Thoracic aorta (tissue), 2 donors: ENCODE measurements at regions not wholly inside any gene's neighbourhood (a gene's known extent, or its start where the extent isn't known, plus 50 kb on each side); places are given as distances from the start of the nearest gene placed in this dataset.

Source experiments
- ATAC-seq: fragments of 150-250 bp; one replicate; pipeline ENCODE4 v1.8.0; 2017; ENCODE audit warnings: low read depth; ENCODE audit not compliant: insufficient number of reproducible peaks, low FRiP score
- DNase-seq: peaks from one replicate; pipeline ENCODE4 v3.0.0-alpha.2; 2020; ENCODE audit warnings: low spot score
- H3K27ac ChIP-seq, 2 donors: fragments of 200-600 bp; sonication (generic); 1 replicate in 1 of 2; 2 replicates in 1 of 2; pipeline ENCODE4 v1.5.1; 2016; ENCODE audit warnings: mild to moderate bottlenecking in 2 of 2, moderate library complexity in 2 of 2
- H3K27me3 ChIP-seq: fragments of 200-600 bp; sonication (generic); replicated peaks from 2 replicates; pipeline ENCODE4 v1.6.0; 2016; ENCODE audit warnings: mild to moderate bottlenecking; ENCODE audit not compliant: insufficient read depth
- H3K36me3 ChIP-seq: fragments of 200-600 bp; sonication (generic); one replicate; pipeline ENCODE4 v1.5.1; 2016
- H3K4me1 ChIP-seq, 2 donors: fragments of 200-600 bp; sonication (generic); 1 replicate in 1 of 2; 2 replicates in 1 of 2; pipeline versions ENCODE4 v1.5.1 to v1.6.0; 2016; ENCODE audit warnings: low read depth in 2 of 2, mild to moderate bottlenecking in 1 of 2; ENCODE audit not compliant: control insufficient read depth in 1 of 2
- H3K4me3 ChIP-seq: fragments of 200-600 bp; sonication (generic); 2 replicates; pipeline ENCODE4 v1.5.1; 2016; ENCODE audit warnings: mild to moderate bottlenecking
- H3K9me3 ChIP-seq: fragments of 200-600 bp; sonication (generic); 2 replicates; pipeline ENCODE4 v1.5.1; 2016
- CTCF ChIP-seq: fragments of 200-600 bp; sonication (generic); IDR thresholded peaks from one replicate; pipeline ENCODE4 v1.5.1; 2019; ENCODE audit warnings: antibody characterized with exemption

GRCh38 chr4:94156826-94157225, 50.8 kb upstream of the SMARCAD1 start:
- ATAC-seq (no peak), DNase-seq (no peak)
- no peak for TF ChIP-seq CTCF
- no peak overlapping the region for H3K27ac ChIP-seq
- H3K36me3 ChIP-seq, result no peaks in the 10 kb centered on the region
- H3K27me3 ChIP-seq, result no peaks in the 10 kb centered on the region
- no peaks in the 10 kb centered on the region for H3K4me1 ChIP-seq
- H3K9me3 ChIP-seq, result no peaks in the 10 kb centered on the region
- H3K4me3 ChIP-seq, result no peak overlapping the region
